Breast epithelium (tissue), 3 donors: ENCODE measurements at regions not wholly inside any gene's neighbourhood (a gene's known extent, or its start where the extent isn't known, plus 50 kb on each side); places are given as distances from the start of the nearest gene placed in this dataset.

Experiments
- POLR2A ChIP-seq: fragments of 450-650 bp; IDR thresholded peaks from one replicate; pipeline ENCODE4 v1.6.1; 2016; ENCODE audit warnings: antibody characterized with exemption, mild to moderate bottlenecking, moderate library complexity
- POLR2AphosphoS5 ChIP-seq, 3 donors: sonication (generic); formaldehyde crosslinking; IDR thresholded peaks; one replicate each; pipeline ENCODE4 v1.6.1; 2017; ENCODE audit warnings: antibody characterized with exemption in 3 of 3
- TF ChIP-seq, protein P1 (sequence below), 3 donors: fragments of 450-650 bp; IDR thresholded peaks; one replicate each; pipeline ENCODE4 v1.5.1; 2016 to 2017; ENCODE audit warnings: antibody characterized with exemption in 3 of 3, mild to moderate bottlenecking in 3 of 3, moderate library complexity in 3 of 3

- no peak for TF ChIP-seq POLR2A
- TF ChIP-seq, protein P1, sequence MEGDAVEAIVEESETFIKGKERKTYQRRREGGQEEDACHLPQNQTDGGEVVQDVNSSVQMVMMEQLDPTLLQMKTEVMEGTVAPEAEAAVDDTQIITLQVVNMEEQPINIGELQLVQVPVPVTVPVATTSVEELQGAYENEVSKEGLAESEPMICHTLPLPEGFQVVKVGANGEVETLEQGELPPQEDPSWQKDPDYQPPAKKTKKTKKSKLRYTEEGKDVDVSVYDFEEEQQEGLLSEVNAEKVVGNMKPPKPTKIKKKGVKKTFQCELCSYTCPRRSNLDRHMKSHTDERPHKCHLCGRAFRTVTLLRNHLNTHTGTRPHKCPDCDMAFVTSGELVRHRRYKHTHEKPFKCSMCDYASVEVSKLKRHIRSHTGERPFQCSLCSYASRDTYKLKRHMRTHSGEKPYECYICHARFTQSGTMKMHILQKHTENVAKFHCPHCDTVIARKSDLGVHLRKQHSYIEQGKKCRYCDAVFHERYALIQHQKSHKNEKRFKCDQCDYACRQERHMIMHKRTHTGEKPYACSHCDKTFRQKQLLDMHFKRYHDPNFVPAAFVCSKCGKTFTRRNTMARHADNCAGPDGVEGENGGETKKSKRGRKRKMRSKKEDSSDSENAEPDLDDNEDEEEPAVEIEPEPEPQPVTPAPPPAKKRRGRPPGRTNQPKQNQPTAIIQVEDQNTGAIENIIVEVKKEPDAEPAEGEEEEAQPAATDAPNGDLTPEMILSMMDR (IDR thresholded peaks at IDR 0.05), result no peak
- TF ChIP-seq POLR2AphosphoS5 (IDR thresholded peaks at IDR 0.05), result no peak
These were observed 152.2 kb downstream of the S1PR1 start for GRCh38 chr1:101388904-101389546.
